Epithelial cell of esophagus (primary cell): ENCODE measurements at regions not wholly inside any gene's neighbourhood (a gene's known extent, or its start where the extent isn't known, plus 50 kb on each side); places are given as distances from the start of the nearest gene placed in this dataset.

ENCODE experiments used
- DNase-seq: peaks from one replicate; pipeline ENCODE4 v3.0.0; 2010; ENCODE audit warnings: low read depth
- H3K4me3 ChIP-seq: 2 replicates; pipeline ENCODE4 v1.5.1; 2011; ENCODE audit warnings: mild to moderate bottlenecking, low read length, control low read depth
- CTCF ChIP-seq: IDR thresholded peaks from 2 replicates; pipeline ENCODE4 v1.5.1; 2011; ENCODE audit warnings: low read depth, mild to moderate bottlenecking, low read length, control low read depth, inconsistent platforms; ENCODE audit not compliant: insufficient read depth; ENCODE audit errors: missing control alignments

GRCh38 chr5:68468322-68468721, 252.8 kb downstream of the PIK3R1 start:
- H3K4me3 ChIP-seq: no peak overlapping the region
- no peak for TF ChIP-seq CTCF
- no peak for DNase-seq

- DNase-seq: no peak
- no peak for TF ChIP-seq CTCF
- H3K4me3 ChIP-seq: no peak overlapping the region
These were observed 260.0 kb downstream of the PIK3R1 start for GRCh38 chr5:68475476-68475983.

- no peak for DNase-seq
- H3K4me3 ChIP-seq: no peak overlapping the region
- TF ChIP-seq CTCF: no peak
These were observed 261.3 kb downstream of the PIK3R1 start for GRCh38 chr5:68476854-68477253.

GRCh38 chr5:68478301-68479095, 262.9 kb downstream of the PIK3R1 start:
- DNase-seq: no peak
- H3K4me3 ChIP-seq: no peak overlapping the region
- no peak for TF ChIP-seq CTCF

GRCh38 chr5:68479524-68479923, 264.0 kb downstream of the PIK3R1 start:
- DNase-seq: no peak
- no peak overlapping the region for H3K4me3 ChIP-seq
- no peak for TF ChIP-seq CTCF

GRCh38 chr5:68480335-68480940, 264.9 kb downstream of the PIK3R1 start:
- TF ChIP-seq CTCF: no peak
- no peak for DNase-seq
- H3K4me3 ChIP-seq: no peak overlapping the region

- no peak for TF ChIP-seq CTCF
- H3K4me3 ChIP-seq: no peak overlapping the region
- no peak for DNase-seq
These were observed 266.6 kb downstream of the PIK3R1 start for GRCh38 chr5:68482199-68482598.
